Smooth muscle cell (in vitro differentiated cells): ENCODE measurements at regions not wholly inside any gene's neighbourhood (a gene's known extent, or its start where the extent isn't known, plus 50 kb on each side); places are given as distances from the start of the nearest gene placed in this dataset.

Experiments used
- DNase-seq: peaks from one replicate; lab custom pipeline; 2025; ENCODE audit not compliant: unreplicated experiment; lab: John Stamatoyannopoulos, UW
- H2AFZ ChIP-seq: fragments of 200-600 bp; sonication (generic); 2 replicates; pipeline ENCODE4 v1.6.0; 2016; ENCODE audit warnings: antibody characterized with exemption, low read depth, mild to moderate bottlenecking
- H3F3A ChIP-seq: fragments of 200-600 bp; sonication (generic); 2 replicates; pipeline ENCODE4 v1.6.0; 2017; ENCODE audit warnings: antibody characterized with exemption, low read depth
- H3K27ac ChIP-seq: fragments of 200-600 bp; sonication (generic); 2 replicates; pipeline ENCODE4 v1.5.1; 2016; ENCODE audit warnings: low read depth, mild to moderate bottlenecking
- H3K27me3 ChIP-seq: fragments of 200-600 bp; sonication (generic); 2 replicates; pipeline ENCODE4 v1.6.1; 2016; ENCODE audit warnings: low read depth, mild to moderate bottlenecking
- H3K36me3 ChIP-seq: fragments of 200-600 bp; sonication (generic); 2 replicates; pipeline ENCODE4 v1.5.1; 2016; ENCODE audit warnings: low read depth
- H3K4me1 ChIP-seq: fragments of 200-600 bp; sonication (generic); 2 replicates; pipeline ENCODE4 v1.5.1; 2016; ENCODE audit warnings: low read depth
- H3K4me2 ChIP-seq: fragments of 200-600 bp; sonication (generic); 2 replicates; pipeline ENCODE4 v1.6.0; 2016; ENCODE audit warnings: mild to moderate bottlenecking
- H3K4me3 ChIP-seq: fragments of 200-600 bp; sonication (generic); 2 replicates; pipeline ENCODE4 v1.5.1; 2016; ENCODE audit warnings: mild to moderate bottlenecking
- H3K79me2 ChIP-seq: fragments of 200-600 bp; sonication (generic); 2 replicates; pipeline ENCODE4 v1.6.0; 2016; ENCODE audit warnings: low read depth, mild to moderate bottlenecking
- H3K9ac ChIP-seq: fragments of 200-600 bp; sonication (generic); 2 replicates; pipeline ENCODE4 v1.6.0; 2016; ENCODE audit warnings: low read depth
- H3K9me3 ChIP-seq: fragments of 200-600 bp; sonication (generic); replicated peaks from 2 replicates; pipeline ENCODE4 v1.5.1; 2016; ENCODE audit warnings: low read depth
- H4K20me1 ChIP-seq: fragments of 200-600 bp; sonication (generic); 2 replicates; pipeline ENCODE4 v1.6.0; 2016; ENCODE audit warnings: low read depth
- WGBS: methylation state at CpG from one replicate; pipeline ENCODE4 v1.1.7; 2016; ENCODE audit warnings: low lambda C conversion rate; 5-methylcytosine and 5-hydroxymethylcytosine counted together
- TF ChIP-seq, protein P1 (sequence below): fragments of 200-600 bp; sonication (generic); IDR thresholded peaks from 2 replicates; pipeline ENCODE4 v1.5.1; 2017; ENCODE audit warnings: borderline replicate concordance, mild to moderate bottlenecking, antibody characterized with exemption; ENCODE audit not compliant: insufficient read depth, poor library complexity, severe bottlenecking

DNA sequence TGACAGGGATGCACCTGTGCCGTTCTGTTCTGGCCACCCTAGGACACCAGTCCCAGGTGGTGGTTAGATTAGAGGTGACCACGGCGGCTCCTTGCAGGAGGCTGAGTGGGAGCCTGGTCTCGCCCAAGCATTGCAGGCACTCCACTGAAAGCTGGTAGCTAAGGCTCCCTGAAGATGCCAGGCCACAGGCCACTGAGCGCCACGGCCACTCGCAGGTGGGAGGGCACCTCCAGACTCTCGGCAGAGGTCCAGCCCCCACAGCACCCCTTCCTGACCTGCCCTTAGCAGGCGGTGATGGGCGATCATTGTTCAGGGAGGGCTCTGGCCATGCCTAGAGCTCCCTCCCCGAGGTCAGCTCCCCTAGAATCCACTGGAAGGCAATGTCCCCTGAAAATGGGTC, 1270.2 kb downstream of the BRD1 start:
- H3K9me3 ChIP-seq, result no peaks in the 10 kb centered on the region
- no peak for DNase-seq
- H3K36me3 ChIP-seq, result no peaks in the 10 kb centered on the region
- WGBS, result 94% methylated on average over 11 of the region's 11 CpGs
- no peaks in the 10 kb centered on the region for H3K4me1 ChIP-seq
- H3K4me3 ChIP-seq, result no peak overlapping the region
- H3F3A ChIP-seq, result no peaks in the 10 kb centered on the region
- peaks cover 10% of the 10 kb centered on the region for H4K20me1 ChIP-seq
- no peak overlapping the region for H3K9ac ChIP-seq
- H3K4me2 ChIP-seq, result no peak overlapping the region
- no peaks in the 10 kb centered on the region for H3K79me2 ChIP-seq
- TF ChIP-seq, protein P1, sequence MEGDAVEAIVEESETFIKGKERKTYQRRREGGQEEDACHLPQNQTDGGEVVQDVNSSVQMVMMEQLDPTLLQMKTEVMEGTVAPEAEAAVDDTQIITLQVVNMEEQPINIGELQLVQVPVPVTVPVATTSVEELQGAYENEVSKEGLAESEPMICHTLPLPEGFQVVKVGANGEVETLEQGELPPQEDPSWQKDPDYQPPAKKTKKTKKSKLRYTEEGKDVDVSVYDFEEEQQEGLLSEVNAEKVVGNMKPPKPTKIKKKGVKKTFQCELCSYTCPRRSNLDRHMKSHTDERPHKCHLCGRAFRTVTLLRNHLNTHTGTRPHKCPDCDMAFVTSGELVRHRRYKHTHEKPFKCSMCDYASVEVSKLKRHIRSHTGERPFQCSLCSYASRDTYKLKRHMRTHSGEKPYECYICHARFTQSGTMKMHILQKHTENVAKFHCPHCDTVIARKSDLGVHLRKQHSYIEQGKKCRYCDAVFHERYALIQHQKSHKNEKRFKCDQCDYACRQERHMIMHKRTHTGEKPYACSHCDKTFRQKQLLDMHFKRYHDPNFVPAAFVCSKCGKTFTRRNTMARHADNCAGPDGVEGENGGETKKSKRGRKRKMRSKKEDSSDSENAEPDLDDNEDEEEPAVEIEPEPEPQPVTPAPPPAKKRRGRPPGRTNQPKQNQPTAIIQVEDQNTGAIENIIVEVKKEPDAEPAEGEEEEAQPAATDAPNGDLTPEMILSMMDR, result no peak
- no peak overlapping the region for H3K27ac ChIP-seq
- H3K27me3 ChIP-seq, result no peaks in the 10 kb centered on the region
- no peak overlapping the region for H2AFZ ChIP-seq

DNA sequence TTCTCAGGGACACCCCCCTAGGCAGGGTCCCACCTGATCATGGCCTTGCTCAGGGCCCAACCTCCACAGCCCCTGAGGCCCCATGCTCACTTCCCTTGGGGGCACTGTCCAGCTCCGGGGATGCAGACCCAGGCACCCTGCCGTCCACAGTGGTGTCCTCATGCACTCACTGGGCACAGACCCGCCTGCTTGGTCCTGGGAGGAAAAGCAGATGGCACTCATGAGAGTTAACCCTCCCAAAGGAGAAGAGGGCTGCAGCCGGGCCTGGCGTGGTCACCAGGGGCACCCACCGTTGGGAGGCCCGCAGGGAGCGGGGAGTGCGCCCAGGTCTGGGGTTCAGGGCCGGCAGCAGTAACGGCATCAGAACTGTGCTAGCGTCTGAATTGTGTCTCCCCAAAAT, 1270.9 kb downstream of the BRD1 start:
- H3K9ac ChIP-seq, result no peak overlapping the region
- H2AFZ ChIP-seq, result no peak overlapping the region
- no peaks in the 10 kb centered on the region for H3F3A ChIP-seq
- no peak for DNase-seq
- no peaks in the 10 kb centered on the region for H3K79me2 ChIP-seq
- WGBS, result 95% methylated on average over 12 of the region's 12 CpGs
- no peaks in the 10 kb centered on the region for H3K9me3 ChIP-seq
- no peaks in the 10 kb centered on the region for H3K36me3 ChIP-seq
- no peak overlapping the region for H3K27ac ChIP-seq
- no peaks in the 10 kb centered on the region for H3K4me1 ChIP-seq
- peaks cover 10% of the 10 kb centered on the region for H4K20me1 ChIP-seq
- TF ChIP-seq, protein P1, result no peak
- H3K27me3 ChIP-seq, result no peaks in the 10 kb centered on the region
- H3K4me2 ChIP-seq, result no peak overlapping the region
- no peak overlapping the region for H3K4me3 ChIP-seq

DNA sequence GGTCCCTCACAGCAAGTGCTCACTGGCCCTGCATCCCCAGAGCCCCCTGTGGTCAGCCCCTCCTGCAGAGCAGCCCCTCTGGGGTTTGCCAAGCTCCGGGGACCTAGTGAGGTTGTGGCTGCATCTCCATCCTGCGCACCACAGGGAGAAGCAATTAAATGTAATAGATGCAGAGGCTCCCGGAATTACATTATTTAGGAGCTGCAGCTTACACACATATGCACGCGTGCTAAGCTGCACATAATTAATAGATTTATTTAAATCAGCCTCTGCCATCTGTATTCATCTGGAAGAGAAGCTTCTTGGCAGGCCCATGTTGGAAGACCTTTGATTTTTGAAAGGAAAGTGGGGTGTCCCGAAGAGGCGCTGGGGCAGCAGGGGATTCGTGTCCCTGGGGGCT, 1271.5 kb downstream of the BRD1 start:
- no peak overlapping the region for H3K27ac ChIP-seq
- no peaks in the 10 kb centered on the region for H3K9me3 ChIP-seq
- H3K36me3 ChIP-seq, result no peaks in the 10 kb centered on the region
- H3F3A ChIP-seq, result no peaks in the 10 kb centered on the region
- H3K4me3 ChIP-seq, result no peak overlapping the region
- H3K4me2 ChIP-seq, result no peak overlapping the region
- H3K9ac ChIP-seq, result no peak overlapping the region
- no peaks in the 10 kb centered on the region for H3K79me2 ChIP-seq
- H4K20me1 ChIP-seq, result peaks cover 13% of the 10 kb centered on the region
- no peak overlapping the region for H2AFZ ChIP-seq
- TF ChIP-seq, protein P1, result no peak
- H3K27me3 ChIP-seq, result no peaks in the 10 kb centered on the region
- no peak for DNase-seq
- H3K4me1 ChIP-seq, result no peaks in the 10 kb centered on the region
- 98% methylated on average over 8 of the region's 8 CpGs for WGBS

DNA sequence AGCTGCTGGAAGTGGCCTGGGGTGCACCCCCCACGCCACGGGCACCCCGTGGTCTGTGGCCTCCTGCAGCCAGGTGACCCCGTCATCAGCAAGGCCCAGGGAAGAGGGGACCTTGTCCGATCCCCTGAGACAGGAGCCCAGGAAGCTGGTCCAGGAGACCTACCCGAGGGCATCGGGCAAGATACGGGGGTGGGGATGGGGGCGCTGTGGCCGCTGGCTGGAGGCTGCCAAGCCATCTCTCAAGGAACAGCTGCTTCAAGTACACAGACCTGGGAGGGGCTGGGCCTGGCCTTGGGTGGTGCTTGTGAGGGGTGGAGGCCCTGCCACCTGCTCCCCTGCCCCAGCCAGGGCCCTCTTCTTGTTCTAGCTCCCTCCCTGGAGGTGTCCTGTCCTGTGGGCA, 1272.1 kb downstream of the BRD1 start:
- Histone ChIP-seq H4K20me1 (peaks cover 17% of the 10 kb centered on the region), H3F3A (no peaks in the 10 kb centered on the region), H2AFZ (no peak overlapping the region), H3K36me3 (no peaks in the 10 kb centered on the region), H3K79me2 (no peaks in the 10 kb centered on the region), H3K27ac (no peak overlapping the region), H3K4me1 (no peaks in the 10 kb centered on the region), H3K9me3 (no peaks in the 10 kb centered on the region), H3K4me3 (no peak overlapping the region), H3K27me3 (no peaks in the 10 kb centered on the region), H3K4me2 (no peak overlapping the region), H3K9ac (no peak overlapping the region)
- TF ChIP-seq, protein P1, result no peak
- WGBS, result 80% methylated on average over 10 of the region's 10 CpGs
- DNase-seq, result no peak
